K562 (cell line): ENCODE measurements at regions not wholly inside any gene's neighbourhood (a gene's known extent, or its start where the extent isn't known, plus 50 kb on each side); places are given as distances from the start of the nearest gene placed in this dataset.

Experiments
- ATAC-seq: fragments of 200-7000 bp; cut with Tn5 transposase; 3 replicates; pipeline ENCODE4 v1.9.1; 2020; ENCODE audit warnings: moderate library complexity
- BruUV-seq: library from RNA; stranded (reverse); fragments of 400-500 nt; replicated peaks from 2 replicates; lab custom pipeline; 2021; lab: Mats Ljungman, UMichigan
- CTCF ChIA-PET: fragments of 300-600 bp; formaldehyde crosslinking; extraction: SDS; loops from one replicate; lab custom pipeline; 2021; ENCODE audit warnings: low intra/inter-chr PET ratio; lab: Yijun Ruan, JAX
- POLR2A ChIA-PET: fragments of 300-600, 350-650 bp; sonication (Branson Sonifier 250); formaldehyde crosslinking; extraction: SDS; loops from one replicate; lab custom pipeline; 2021; ENCODE audit warnings: antibody characterized with exemption, inconsistent platforms; lab: Yijun Ruan, JAX
- DNase-seq, 4 experiments: peaks; one replicate each; pipeline versions ENCODE4 v3.0.0 to v3.0.0-alpha.2; 2011 to 2018; ENCODE audit warnings: low spot score in 3 of 4, mixed read lengths in 3 of 4; ENCODE audit errors: extremely low read depth in 1 of 4
- FAIRE-seq: peaks from 2 replicates; lab custom pipeline; 2011; peaks lifted over from hg19 to GRCh38; lab: Jason Lieb, UNC
- H2AFZ ChIP-seq: 2 replicates; pipeline ENCODE4 v1.6.0; 2011; ENCODE audit warnings: low read depth, low read length, control low read depth, inconsistent platforms
- H3K27ac ChIP-seq: fragments of 200-600 bp; 3 replicates; pipeline ENCODE4 v1.8.0; 2011; ENCODE audit warnings: low read depth, mild to moderate bottlenecking, control low read depth, inconsistent platforms, low read length, moderate library complexity, mixed read lengths; ENCODE audit errors: extremely low read depth
- H3K27me3 ChIP-seq, 2 experiments: fragments of 300-600 bp in 1 of 2; 2 replicates in 1 of 2; 3 replicates in 1 of 2; pipeline versions ENCODE4 v1.6.0 to v1.8.0; 2011; ENCODE audit warnings: inconsistent platforms in 2 of 2, low read length in 2 of 2, mild to moderate bottlenecking in 1 of 2, mixed read lengths in 1 of 2, moderate library complexity in 1 of 2; ENCODE audit not compliant: control insufficient read depth in 2 of 2, insufficient read depth in 2 of 2
- H3K36me3 ChIP-seq: fragments of 300-600 bp; 3 replicates; pipeline ENCODE4 v1.8.0; 2011; ENCODE audit warnings: mild to moderate bottlenecking, low read length, inconsistent platforms; ENCODE audit not compliant: control insufficient read depth, insufficient read depth
- H3K4me1 ChIP-seq, 2 experiments: fragments of 200-600 bp in 1 of 2; replicated peaks in 1 of 2; 2 replicates in 1 of 2; 3 replicates in 1 of 2; pipeline versions ENCODE4 v1.5.1 to v1.8.0; 2011; ENCODE audit warnings: inconsistent platforms in 2 of 2, low read length in 2 of 2, mild to moderate bottlenecking in 1 of 2, mixed read lengths in 1 of 2, moderate library complexity in 1 of 2; ENCODE audit not compliant: control insufficient read depth in 2 of 2, insufficient read depth in 2 of 2
- H3K4me2 ChIP-seq: 2 replicates; pipeline ENCODE4 v1.6.1; 2011; ENCODE audit warnings: low read length, control low read depth, inconsistent platforms, mixed read lengths; ENCODE audit not compliant: insufficient read depth
- H3K4me3 ChIP-seq: fragments of 200-600 bp; sonication (generic), shearing (Covaris generic); 2 replicates; pipeline ENCODE4 v1.5.1; 2016; ENCODE audit warnings: control low read depth, inconsistent platforms
- H3K79me2 ChIP-seq: fragments of 200-600 bp; 3 replicates; pipeline ENCODE4 v1.8.0; 2011; ENCODE audit warnings: low read length, inconsistent platforms; ENCODE audit not compliant: control insufficient read depth, insufficient read depth
- H3K9ac ChIP-seq, 2 experiments: 2 replicates each; pipeline versions ENCODE4 v1.6.0 to v1.6.1; 2011; ENCODE audit warnings: low read depth in 2 of 2, low read length in 2 of 2, control low read depth in 1 of 2, inconsistent platforms in 1 of 2, mild to moderate bottlenecking in 1 of 2, mixed read lengths in 1 of 2; ENCODE audit not compliant: insufficient read depth in 1 of 2
- H3K9me1 ChIP-seq: one replicate; pipeline ENCODE4 v1.6.0; 2011; ENCODE audit warnings: inconsistent platforms, mild to moderate bottlenecking, low read length, moderate library complexity; ENCODE audit not compliant: control insufficient read depth, insufficient read depth
- H3K9me3 ChIP-seq: replicated peaks from 2 replicates; pipeline ENCODE4 v1.5.1; 2011; ENCODE audit warnings: low read depth, low read length, inconsistent platforms; ENCODE audit not compliant: control insufficient read depth, insufficient read depth
- H4K20me1 ChIP-seq: replicated peaks from 2 replicates; pipeline ENCODE4 v1.6.1; 2011; ENCODE audit warnings: low read length, inconsistent platforms, mixed read lengths; ENCODE audit not compliant: control insufficient read depth, insufficient read depth
- CEBPZ ChIP-seq: fragments of 150-350 bp; IDR thresholded peaks from 2 replicates; pipeline ENCODE4 v1.6.1; 2014; ENCODE audit warnings: low read depth, mild to moderate bottlenecking, low read length, borderline replicate concordance
- MTA2 ChIP-seq: fragments of 450-650 bp; IDR thresholded peaks from 2 replicates; pipeline ENCODE4 v1.6.1; 2016; ENCODE audit warnings: low read depth
- NFIC ChIP-seq: fragments of 450-650 bp; IDR thresholded peaks from 2 replicates; pipeline ENCODE4 v1.6.1; 2017; ENCODE audit warnings: mild to moderate bottlenecking, inconsistent platforms
- RBFOX2 ChIP-seq: fragments of 200-400 bp; formaldehyde crosslinking; IDR thresholded peaks from 2 replicates; pipeline ENCODE4 v1.6.1; 2017; ENCODE audit warnings: low read depth, mild to moderate bottlenecking, low read length, moderate library complexity
- RBM39 ChIP-seq: fragments of 200-400 bp; formaldehyde crosslinking; optimal IDR thresholded peaks from 2 replicates; pipeline ENCODE3; 2018; ENCODE audit warnings: low read depth, low read length
- ZBTB11 ChIP-seq, 3 experiments: fragments of 200-800 bp in 1 of 3; fragments of 250-450 bp in 1 of 3; fragments of 450-650 bp in 1 of 3; sonication (Bioruptor Pico) in 1 of 3; sonication (Bioruptor generic) in 1 of 3; formaldehyde crosslinking in 1 of 3; IDR thresholded peaks; 2 replicates each; pipeline versions ENCODE4 v1.6.1 to v1.8.0; 2016 to 2022; ENCODE audit warnings: mild to moderate bottlenecking in 2 of 3, missing genetic modification characterization in 2 of 3, missing compliant biosample characterization in 1 of 3, moderate library complexity in 1 of 3
- ZKSCAN3 ChIP-seq: fragments of 250-450 bp; sonication (Bioruptor Pico); IDR thresholded peaks from 2 replicates; pipeline ENCODE4 v1.4.0; 2020
- ZNF134 ChIP-seq: fragments of 250-450 bp; sonication (Bioruptor Pico); conservative IDR thresholded peaks from 2 replicates; pipeline ENCODE4 v1.4.0; 2020
- ZNF511 ChIP-seq: sonication (generic); formaldehyde crosslinking; IDR thresholded peaks from 2 replicates; pipeline ENCODE4 v1.8.0; 2022; ENCODE audit warnings: mild to moderate bottlenecking, missing genetic modification reagents
- ZNF512 ChIP-seq: IDR thresholded peaks from 2 replicates; pipeline ENCODE4 v1.6.1; 2016; ENCODE audit warnings: missing genetic modification characterization, missing compliant biosample characterization
- WGBS: fragments of 100-300 bp; shearing (Covaris generic); methylation state at CpG from one replicate; pipeline ENCODE4 v1.1.6; 2016; ENCODE audit warnings: low coverage, mixed read lengths; ENCODE audit not compliant: insufficient coverage; ENCODE audit errors: missing lambda C conversion rate; 5-methylcytosine and 5-hydroxymethylcytosine counted together
- in situ Hi-C: fragments of 300-500 bp; cut with MboI; formaldehyde crosslinking; loops from 4 replicates; pipeline ENCODE4 v1.15.0; 2018; ENCODE audit warnings: inconsistent platforms, mixed read lengths
- intact Hi-C: fragments of 100-400 bp; cut with micrococcal nuclease; formaldehyde crosslinking; loops from 2 replicates; pipeline ENCODE4 v1.14.2; 2022

- no peak for TF ChIP-seq CEBPZ
- TF ChIP-seq ZNF134 (CRISPR knock-in tag): no peak
- TF ChIP-seq ZKSCAN3 (CRISPR knock-in tag): no peak
These were observed 399.9 kb upstream of the RUNX1 start (continued) for GRCh38 chr21:35448876-35449599.

- intact Hi-C loops: loop anchor here (10.0 kb wide), 1 partner anchor 160 kb away; no protein-coding TSS in a partner anchor
- CTCF ChIA-PET: no interaction called here
- in situ Hi-C loops: no loop called here
- WGBS: 0% methylated on average over 1 of the region's 1 CpG
- POLR2A ChIA-PET: interaction anchor here (0.6 kb wide), 1 partner anchor 575 kb away, joined by 6 read pairs; no protein-coding TSS in a partner anchor
- no peaks in the 10 kb centered on the region for H3K9me3 ChIP-seq
- H3K4me1 ChIP-seq: no peaks in the 10 kb centered on the region
- FAIRE-seq (no peak), DNase-seq (no peak), ATAC-seq (no peak)
- H2AFZ ChIP-seq: no peak overlapping the region
- no peak overlapping the region for H3K4me2 ChIP-seq
- H4K20me1 ChIP-seq: no peaks in the 10 kb centered on the region
- no peaks in the 10 kb centered on the region for H3K36me3 ChIP-seq
- BruUV-seq: no TSS peak
- H3K27me3 ChIP-seq: peaks cover 2 to 4% of the 10 kb centered on the region in 2 experiments; a peak in 2 of 5 replicates
- no peaks in the 10 kb centered on the region for H3K9me1 ChIP-seq
- no peak overlapping the region for H3K9ac ChIP-seq
- no peak overlapping the region for H3K27ac ChIP-seq
- H3K4me3 ChIP-seq: no peak overlapping the region
- no peaks in the 10 kb centered on the region for H3K79me2 ChIP-seq
- TF ChIP-seq ZBTB11 (CRISPR knock-in tag; IDR thresholded peaks at IDR 0.05): no peak
- no peak for TF ChIP-seq RBM39
- TF ChIP-seq MTA2: no peak
- no peak for TF ChIP-seq RBFOX2
- peak; percentile 87 for TF ChIP-seq ZNF512
- TF ChIP-seq ZNF511 (CRISPR knock-in tag): no peak
- TF ChIP-seq NFIC: peak; percentile 52
These were observed 395.3 kb upstream of the RUNX1 start for GRCh38 chr21:35444391-35444790.
